GM21528 (cell line): ENCODE measurements at regions not wholly inside any gene's neighbourhood (a gene's known extent, or its start where the extent isn't known, plus 50 kb on each side); places are given as distances from the start of the nearest gene placed in this dataset.
"Not testable (repeated sequence)": the region's sequence is repeated elsewhere in the genome, so short reads cannot be mapped to it uniquely, and the experiment has no call there.

ENCODE experiments used
- ATAC-seq: cut with Tn5 transposase; IDR thresholded peaks from one replicate; pipeline ENCODE4 v1.9.1; 2021; ENCODE audit warnings: mild to moderate bottlenecking, moderate library complexity; ENCODE audit not compliant: unreplicated experiment, low FRiP score

GRCh38 chr2:21812766-21813165 is 689.0 kb downstream of the TDRD15 start:
- no peak for ATAC-seq

GRCh38 chr2:21814588-21815149 is 690.9 kb downstream of the TDRD15 start:
- ATAC-seq: no peak

- no peak for ATAC-seq
These were observed 694.5 kb downstream of the TDRD15 start for GRCh38 chr2:21818212-21818795.

GRCh38 chr2:21819454-21819853 is 695.7 kb downstream of the TDRD15 start:
- no peak for ATAC-seq

GRCh38 chr2:21820271-21820670 is 696.5 kb downstream of the TDRD15 start:
- no peak for ATAC-seq

- no peak for ATAC-seq
These were observed 698.0 kb downstream of the TDRD15 start for GRCh38 chr2:21821672-21822227.

GRCh38 chr2:21822505-21822904 is 698.7 kb downstream of the TDRD15 start:
- no peak for ATAC-seq

- ATAC-seq: no peak
These were observed 710.0 kb downstream of the TDRD15 start for GRCh38 chr2:21833767-21834166.

GRCh38 chr2:21836261-21836660 is 712.5 kb downstream of the TDRD15 start:
- ATAC-seq: no peak

- ATAC-seq: no peak
These were observed 713.0 kb downstream of the TDRD15 start for GRCh38 chr2:21836719-21837118.

- ATAC-seq: no peak
These were observed 713.6 kb downstream of the TDRD15 start for GRCh38 chr2:21837168-21837960.

GRCh38 chr2:21841341-21841740 is 717.6 kb downstream of the TDRD15 start:
- no peak for ATAC-seq

- ATAC-seq: not testable (repeated sequence)
These were observed 726.6 kb downstream of the TDRD15 start for GRCh38 chr2:21850367-21850766.

- no peak for ATAC-seq
These were observed 731.2 kb downstream of the TDRD15 start for GRCh38 chr2:21854938-21855337.

GRCh38 chr2:21856708-21857107 is 732.9 kb downstream of the TDRD15 start:
- ATAC-seq: no peak

- no peak for ATAC-seq
These were observed 737.1 kb downstream of the TDRD15 start for GRCh38 chr2:21860907-21861306.

GRCh38 chr2:21866316-21866715 is 742.5 kb downstream of the TDRD15 start:
- ATAC-seq: no peak

- ATAC-seq: no peak
These were observed 764.1 kb downstream of the TDRD15 start for GRCh38 chr2:21887881-21888280.

GRCh38 chr2:21890041-21890440 is 766.3 kb downstream of the TDRD15 start:
- no peak for ATAC-seq

- no peak for ATAC-seq
These were observed 766.9 kb downstream of the TDRD15 start for GRCh38 chr2:21890716-21891115.

- ATAC-seq: no peak
These were observed 767.4 kb downstream of the TDRD15 start for GRCh38 chr2:21891191-21891590.

- no peak for ATAC-seq
These were observed 768.4 kb downstream of the TDRD15 start for GRCh38 chr2:21892140-21892539.
